ENCODE measurements at regions not wholly inside any gene's neighbourhood (a gene's known extent, or its start where the extent isn't known, plus 50 kb on each side); places are given as distances from the start of the nearest gene placed in this dataset.

- in situ Hi-C loops (cut with MboI; ENCODE audit: low pct_ligation_motif_present in 1 of 4, low pct_unique_long_range_greater_than_20kb in 1 of 4, low sequenced_read_pairs in 3 of 4): loop anchor here in 3 of 4 donors (25.0 kb wide), 3 partner anchors 222 to 472 kb away; no protein-coding TSS in a partner anchor
- WGBS, 2 donors (ENCODE audit: low coverage in 1 of 2): 28% methylated on average over 3 to 6 of the region's 6 CpGs
- H3K27ac ChIP-seq: no peak overlapping the region
- H3K36me3 ChIP-seq: no peaks in the 10 kb centered on the region
- no peaks in the 10 kb centered on the region for H3K27me3 ChIP-seq
- peaks cover 0 to 17% (median 8%) of the 10 kb centered on the region in 4 donors for H3K4me1 ChIP-seq
- peak; percentile 82 for DNase-seq
- TF ChIP-seq POLR2AphosphoS5 (IDR thresholded peaks at IDR 0.05) (no peak), EP300 (IDR thresholded peaks at IDR 0.05; ENCODE audit: low read depth) (no peak), POLR2A (IDR thresholded peaks at IDR 0.05) (no peak), CTCF (IDR thresholded peaks at IDR 0.05) (no peak)
- H3K4me3 ChIP-seq: no peak overlapping the region
- intact Hi-C loops (cut with DNase I; ENCODE audit: low total_unique reads): no loop called here
- no peaks in the 10 kb centered on the region for H3K9me3 ChIP-seq
Measured at GRCh38 chr6:137309078-137309762, 90.0 kb upstream of the IFNGR1 start.

DNA sequence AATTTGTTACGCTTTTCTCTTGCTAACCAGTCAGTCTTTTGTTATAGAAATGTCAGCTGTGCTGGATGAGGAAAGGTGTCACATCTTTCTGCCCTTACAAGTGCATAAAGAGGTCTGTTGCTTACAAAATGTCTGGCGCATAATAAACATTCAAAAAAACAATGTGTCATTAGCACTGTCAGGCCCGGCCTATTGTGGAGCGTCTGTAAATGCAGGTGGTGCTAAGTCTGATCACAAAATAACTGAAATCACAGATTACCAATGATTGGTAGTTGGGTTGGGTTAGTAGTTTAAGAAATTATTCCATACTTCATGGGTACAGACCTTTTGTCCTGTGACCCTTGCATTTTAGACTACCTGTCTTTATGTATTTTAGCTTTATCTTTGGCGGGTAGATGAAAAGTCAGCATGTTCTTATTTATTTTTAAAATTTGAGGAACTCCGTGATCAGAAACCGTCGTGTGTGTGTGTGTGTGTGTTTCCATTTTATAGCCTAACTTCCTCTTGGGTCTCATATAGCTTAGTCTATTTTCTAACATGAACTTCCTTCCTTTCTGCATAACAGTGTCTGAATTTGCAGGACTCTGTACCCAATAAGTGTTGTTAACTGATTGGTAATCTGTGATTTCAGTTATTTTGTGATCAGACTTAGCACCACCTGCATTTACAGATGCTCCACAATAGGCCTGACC is 88.1 kb upstream of the IFNGR1 start:
- H3K36me3 ChIP-seq: no peaks in the 10 kb centered on the region
- no peak overlapping the region for H3K27ac ChIP-seq
- H3K4me1 ChIP-seq: peaks cover 0 to 10% (median 7%) of the 10 kb centered on the region in 4 donors
- H3K9me3 ChIP-seq: no peaks in the 10 kb centered on the region
- in situ Hi-C loops (cut with MboI; ENCODE audit: low pct_ligation_motif_present in 1 of 4, low pct_unique_long_range_greater_than_20kb in 1 of 4, low sequenced_read_pairs in 3 of 4): loop anchor here in 3 of 4 donors (25.0 kb wide), 3 partner anchors 220 to 470 kb away; no protein-coding TSS in a partner anchor
- no peak for DNase-seq
- H3K27me3 ChIP-seq: no peaks in the 10 kb centered on the region
- intact Hi-C loops (cut with DNase I; ENCODE audit: low total_unique reads): no loop called here
- TF ChIP-seq CTCF (IDR thresholded peaks at IDR 0.05): no peak
- no peak for TF ChIP-seq POLR2A (IDR thresholded peaks at IDR 0.05)
- no peak for TF ChIP-seq EP300 (IDR thresholded peaks at IDR 0.05; ENCODE audit: low read depth)
- TF ChIP-seq POLR2AphosphoS5 (IDR thresholded peaks at IDR 0.05): no peak
- 77 to 84% methylated on average over 8 of the region's 8 CpGs for WGBS, 2 donors (ENCODE audit: low coverage in 1 of 2)
- H3K4me3 ChIP-seq: no peak overlapping the region

DNA sequence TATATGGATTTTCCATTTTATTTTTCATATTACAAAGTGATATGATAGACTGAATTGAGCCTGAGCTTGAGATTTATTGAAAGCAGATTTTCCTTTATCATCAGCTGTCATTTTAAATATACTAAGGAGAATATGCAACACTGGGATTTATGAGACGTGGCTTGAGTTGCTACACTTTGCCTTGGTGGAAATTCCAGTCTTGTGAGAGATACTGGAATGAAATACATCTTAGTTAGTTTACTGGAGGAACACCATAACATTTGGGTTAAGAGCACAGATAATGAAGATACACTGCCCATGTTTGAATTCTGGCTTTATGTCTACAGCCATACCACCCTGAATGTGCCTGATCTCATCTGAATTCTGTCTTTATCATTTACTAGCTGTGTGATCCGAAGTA is 86.5 kb upstream of the IFNGR1 start:
- in situ Hi-C loops (cut with MboI; ENCODE audit: low pct_ligation_motif_present in 1 of 4, low pct_unique_long_range_greater_than_20kb in 1 of 4, low sequenced_read_pairs in 3 of 4): loop anchor here in 3 of 4 donors (25.0 kb wide), 3 partner anchors 218 to 468 kb away; no protein-coding TSS in a partner anchor
- no peaks in the 10 kb centered on the region for H3K27me3 ChIP-seq
- intact Hi-C loops (cut with DNase I; ENCODE audit: low total_unique reads): no loop called here
- H3K9me3 ChIP-seq: no peaks in the 10 kb centered on the region
- H3K4me3 ChIP-seq: no peak overlapping the region
- H3K27ac ChIP-seq: no peak overlapping the region
- no peaks in the 10 kb centered on the region for H3K36me3 ChIP-seq
- 88 to 93% methylated on average over 2 of the region's 2 CpGs for whole genome bisulfite sequencing, 2 donors (ENCODE audit: low coverage in 1 of 2)
- H3K4me1 ChIP-seq: peaks cover 0 to 10% (median 7%) of the 10 kb centered on the region in 4 donors
- no peak for DNase-seq
- TF ChIP-seq CTCF (IDR thresholded peaks at IDR 0.05) (no peak), POLR2A (IDR thresholded peaks at IDR 0.05) (no peak), EP300 (IDR thresholded peaks at IDR 0.05; ENCODE audit: low read depth) (no peak), POLR2AphosphoS5 (IDR thresholded peaks at IDR 0.05) (no peak)

DNA sequence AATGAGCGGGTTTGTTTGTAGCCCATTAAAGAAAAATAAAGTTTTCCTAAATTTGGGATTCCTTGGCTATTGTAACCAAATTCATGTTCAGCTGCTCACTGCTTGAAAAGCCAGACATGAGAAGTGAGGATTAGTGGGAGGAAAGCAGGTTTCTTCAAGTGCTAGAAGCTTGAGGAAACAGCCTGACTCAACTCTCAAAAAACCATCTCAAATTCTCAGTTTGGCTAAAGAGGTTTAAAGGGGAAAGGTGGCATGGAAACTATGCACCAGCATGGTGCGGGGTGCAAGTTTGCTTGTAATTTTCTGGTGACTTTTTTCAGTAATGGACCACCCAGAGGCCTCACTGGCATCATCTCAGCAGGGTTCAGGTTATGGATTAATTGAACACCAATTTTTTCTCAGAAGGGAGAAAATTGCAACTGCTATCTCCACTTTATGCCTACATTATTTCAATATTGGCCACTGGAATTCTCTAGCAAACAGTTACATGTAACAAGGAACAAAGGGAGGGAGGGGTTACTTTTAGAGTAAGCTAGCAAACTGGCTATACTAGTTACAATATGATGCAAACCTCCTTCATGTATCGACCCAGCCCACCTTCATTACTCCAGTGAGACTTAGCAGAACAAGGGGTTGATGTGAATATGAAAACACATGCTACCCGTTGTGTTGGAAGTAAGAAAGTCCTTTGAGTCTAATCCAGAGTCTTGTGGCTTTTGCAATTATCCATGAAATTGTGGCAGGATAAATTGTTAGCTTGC is 85.0 kb upstream of the IFNGR1 start:
- WGBS, 2 donors (ENCODE audit: low coverage in 1 of 2): 73 to 80% methylated on average over 3 to 4 of the region's 4 CpGs
- peaks cover 0 to 4% (median 1%) of the 10 kb centered on the region in 4 donors for H3K4me1 ChIP-seq
- no peaks in the 10 kb centered on the region for H3K27me3 ChIP-seq
- in situ Hi-C loops (cut with MboI; ENCODE audit: low pct_ligation_motif_present in 1 of 4, low pct_unique_long_range_greater_than_20kb in 1 of 4, low sequenced_read_pairs in 3 of 4) (loop anchor here in 3 of 4 donors (25.0 kb wide), 3 partner anchors 217 to 467 kb away; no protein-coding TSS in a partner anchor), intact Hi-C loops (cut with DNase I; ENCODE audit: low total_unique reads) (no loop called here)
- no peak overlapping the region for H3K27ac ChIP-seq
- no peaks in the 10 kb centered on the region for H3K9me3 ChIP-seq
- H3K36me3 ChIP-seq: no peaks in the 10 kb centered on the region
- DNase-seq: no peak
- no peak overlapping the region for H3K4me3 ChIP-seq
- TF ChIP-seq POLR2AphosphoS5 (IDR thresholded peaks at IDR 0.05) (no peak), CTCF (IDR thresholded peaks at IDR 0.05) (no peak), EP300 (IDR thresholded peaks at IDR 0.05; ENCODE audit: low read depth) (no peak), POLR2A (IDR thresholded peaks at IDR 0.05) (no peak)
